WTC11 (cell line): ENCODE measurements at regions not wholly inside any gene's neighbourhood (a gene's known extent, or its start where the extent isn't known, plus 50 kb on each side); places are given as distances from the start of the nearest gene placed in this dataset.

Experiments used
- ATAC-seq: fragments of 200-7000 bp; cut with Tn5 transposase; 2 replicates; pipeline ENCODE4 v1.10.0; 2021; ENCODE audit warnings: mild to moderate bottlenecking, moderate library complexity
- CTCF ChIA-PET: fragments of 300-600 bp; sonication (Branson Sonifier 250); formaldehyde crosslinking; loops from one replicate; lab custom pipeline; 2021; ENCODE audit warnings: antibody characterized with exemption; lab: Charles Lee
- POLR2A ChIA-PET: fragments of 350-600 bp; sonication (Branson Sonifier 250); formaldehyde crosslinking; loops from one replicate; lab custom pipeline; 2021; ENCODE audit warnings: antibody characterized with exemption; lab: Charles Lee
- DNase-seq: peaks from one replicate; pipeline ENCODE4 v3.0.0; 2021; ENCODE audit warnings: low spot score
- H3K27ac Mint-ChIP-seq: 2 replicates; pipeline ENCODE4 v1.8.0; 2021; ENCODE audit warnings: mixed read lengths
- H3K27me3 Mint-ChIP-seq: 2 replicates; pipeline ENCODE4 v1.8.0; 2021; ENCODE audit warnings: low read depth, mild to moderate bottlenecking, moderate library complexity, mixed read lengths
- H3K36me3 Mint-ChIP-seq: 2 replicates; pipeline ENCODE4 v1.8.0; 2021; ENCODE audit warnings: mixed read lengths
- H3K4me1 Mint-ChIP-seq: 2 replicates; pipeline ENCODE4 v1.8.0; 2022; ENCODE audit warnings: mixed read lengths
- H3K4me3 Mint-ChIP-seq: 2 replicates; pipeline ENCODE4 v1.8.0; 2021; ENCODE audit warnings: mild to moderate bottlenecking, moderate library complexity, mixed read lengths
- H3K9me3 Mint-ChIP-seq: 2 replicates; pipeline ENCODE4 v1.8.0; 2021; ENCODE audit warnings: mixed read lengths
- AR ChIP-seq: fragments of 250-450 bp; sonication (Bioruptor Pico); IDR thresholded peaks from 2 replicates; pipeline ENCODE4 v1.9.0; 2021; ENCODE audit warnings: mild to moderate bottlenecking
- CBFB ChIP-seq: sonication (generic); formaldehyde crosslinking; IDR thresholded peaks from 2 replicates; pipeline ENCODE4 v1.8.1; 2022; ENCODE audit warnings: mild to moderate bottlenecking, low read depth, missing genetic modification reagents
- CREB1 ChIP-seq: sonication (generic); formaldehyde crosslinking; IDR thresholded peaks from 2 replicates; pipeline ENCODE4 v1.8.0; 2023; ENCODE audit warnings: mild to moderate bottlenecking, missing genetic modification reagents
- FOXP1 ChIP-seq: sonication (generic); formaldehyde crosslinking; IDR thresholded peaks from 2 replicates; pipeline ENCODE4 v1.8.0; 2022; ENCODE audit warnings: missing genetic modification reagents, mild to moderate bottlenecking, moderate library complexity, borderline replicate concordance
- GRHL2 ChIP-seq: fragments of 250-450 bp; sonication (Bioruptor Pico); IDR thresholded peaks from 2 replicates; pipeline ENCODE4 v1.8.0; 2022; ENCODE audit warnings: mild to moderate bottlenecking, moderate library complexity; ENCODE audit not compliant: insufficient replicate concordance, severe bottlenecking
- MAX ChIP-seq: sonication (generic); formaldehyde crosslinking; IDR thresholded peaks from 2 replicates; pipeline ENCODE4 v1.8.0; 2022; ENCODE audit warnings: mild to moderate bottlenecking, missing genetic modification reagents
- MXD4 ChIP-seq: fragments of 250-450 bp; sonication (Bioruptor Pico); IDR thresholded peaks from 2 replicates; pipeline ENCODE4 v1.8.0; 2021; ENCODE audit warnings: mild to moderate bottlenecking, moderate library complexity, borderline replicate concordance
- MYBL2 ChIP-seq: sonication (generic); formaldehyde crosslinking; IDR thresholded peaks from 2 replicates; pipeline ENCODE4 v1.8.1; 2023; ENCODE audit warnings: mild to moderate bottlenecking, moderate library complexity, missing genetic modification reagents
- NFATC4 ChIP-seq: fragments of 250-450 bp; sonication (Bioruptor Pico); IDR thresholded peaks from 2 replicates; pipeline ENCODE4 v1.9.0; 2021; ENCODE audit warnings: mild to moderate bottlenecking
- NFE2L1 ChIP-seq: sonication (generic); formaldehyde crosslinking; IDR thresholded peaks from 2 replicates; pipeline ENCODE4 v1.8.1; 2023; ENCODE audit warnings: missing genetic modification reagents
- PRRX2 ChIP-seq: fragments of 250-450 bp; sonication (Bioruptor Pico); IDR thresholded peaks from 2 replicates; pipeline ENCODE4 v1.8.0; 2021; ENCODE audit warnings: mild to moderate bottlenecking
- USF1 ChIP-seq: sonication (generic); formaldehyde crosslinking; IDR thresholded peaks from 2 replicates; pipeline ENCODE4 v1.8.0; 2022; ENCODE audit warnings: mild to moderate bottlenecking, missing genetic modification reagents
- ZBTB21 ChIP-seq: sonication (generic); formaldehyde crosslinking; IDR thresholded peaks from 2 replicates; pipeline ENCODE4 v1.8.1; 2023; ENCODE audit warnings: mild to moderate bottlenecking, missing genetic modification reagents, borderline replicate concordance
- ZNF281 ChIP-seq: sonication (generic); formaldehyde crosslinking; IDR thresholded peaks from 2 replicates; pipeline ENCODE4 v1.8.0; 2023; ENCODE audit warnings: mild to moderate bottlenecking, missing genetic modification reagents
- ZNF317 ChIP-seq: sonication (generic); formaldehyde crosslinking; IDR thresholded peaks from 2 replicates; pipeline ENCODE4 v1.8.1; 2023; ENCODE audit warnings: low read depth, mild to moderate bottlenecking, moderate library complexity, missing genetic modification reagents, borderline replicate concordance
- ZNF396 ChIP-seq: fragments of 250-450 bp; sonication (Bioruptor Pico); IDR thresholded peaks from 2 replicates; pipeline ENCODE4 v1.8.0; 2021; ENCODE audit warnings: mild to moderate bottlenecking, moderate library complexity, borderline replicate concordance

- no peak for TF ChIP-seq ZNF281 (CRISPR knock-in tag)
- TF ChIP-seq PRRX2, result no peak
- no peak for TF ChIP-seq USF1 (CRISPR knock-in tag)
- no peak for TF ChIP-seq FOXP1 (CRISPR knock-in tag)
These were observed 319.9 kb upstream of the SLC14A2 start (continued) for GRCh38 chr18:45295388-45295787.

GRCh38 chr18:45298986-45299385 lies 316.3 kb upstream of the SLC14A2 start:
- H3K4me3 Mint-ChIP-seq, result no peak overlapping the region
- H3K9me3 Mint-ChIP-seq, result no peaks in the 10 kb centered on the region
- DNase-seq (no peak), ATAC-seq (0 out of 2 replicates have a peak, but pooled peaks have one; percentile 41)
- H3K36me3 Mint-ChIP-seq, result no peaks in the 10 kb centered on the region
- TF ChIP-seq ZNF281 (CRISPR knock-in tag) (no peak), NFE2L1 (no peak), MAX (CRISPR knock-in tag) (no peak), MXD4 (no peak), FOXP1 (CRISPR knock-in tag) (no peak), AR (no peak), CREB1 (CRISPR knock-in tag) (no peak), GRHL2 (no peak), CBFB (CRISPR knock-in tag) (no peak), ZNF396 (CRISPR knock-in tag) (no peak), NFATC4 (CRISPR knock-in tag) (no peak), ZNF317 (CRISPR knock-in tag) (no peak), USF1 (CRISPR knock-in tag) (no peak), ZBTB21 (CRISPR knock-in tag) (no peak), MYBL2 (no peak)
- ChIA-PET POLR2A (interaction anchor here (0.5 kb wide), 1 partner anchor 84 kb away, joined by 4 read pairs; no protein-coding TSS in a partner anchor), CTCF (interaction anchor here (0.8 kb wide), 1 partner anchor 18 kb away, joined by 3 read pairs; no protein-coding TSS in a partner anchor)
- no peak overlapping the region; the same call in 1 of the 2 replicates for H3K27ac Mint-ChIP-seq
- peaks cover 9% of the 10 kb centered on the region for H3K4me1 Mint-ChIP-seq
- H3K27me3 Mint-ChIP-seq, result no peaks in the 10 kb centered on the region
